Activated CD4-positive, alpha-beta T cell treated with anti-CD3 and anti-CD28 coated beads, Interleukin-2, amount 50 U/mL, for 1 hour (primary cell): ENCODE measurements at regions not wholly inside any gene's neighbourhood (a gene's known extent, or its start where the extent isn't known, plus 50 kb on each side); places are given as distances from the start of the nearest gene placed in this dataset.

ENCODE experiments used
- DNase-seq: peaks from one replicate; pipeline ENCODE4 v3.0.0-alpha.2; 2020

DNA sequence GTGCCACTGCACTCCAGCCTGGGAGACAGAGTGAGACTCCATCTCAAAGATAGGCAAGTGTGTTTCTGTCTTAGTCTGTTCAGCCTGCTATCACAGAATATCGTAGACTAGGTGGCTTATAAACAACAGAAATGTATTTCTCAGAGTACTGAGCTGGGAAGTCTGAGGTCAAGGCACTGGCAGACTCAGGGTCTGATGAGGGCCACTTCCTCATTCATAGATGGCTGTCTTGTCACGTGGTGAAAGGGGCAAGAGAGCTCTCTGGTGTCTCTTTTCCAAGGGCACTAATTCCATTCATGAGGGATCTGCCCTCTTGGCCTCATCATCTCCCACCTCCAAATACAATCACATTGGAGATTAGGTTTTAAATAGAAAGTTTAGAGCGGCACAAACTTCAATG is 95.6 kb upstream of the PHACTR3 start:
- no peak for DNase-seq

DNA sequence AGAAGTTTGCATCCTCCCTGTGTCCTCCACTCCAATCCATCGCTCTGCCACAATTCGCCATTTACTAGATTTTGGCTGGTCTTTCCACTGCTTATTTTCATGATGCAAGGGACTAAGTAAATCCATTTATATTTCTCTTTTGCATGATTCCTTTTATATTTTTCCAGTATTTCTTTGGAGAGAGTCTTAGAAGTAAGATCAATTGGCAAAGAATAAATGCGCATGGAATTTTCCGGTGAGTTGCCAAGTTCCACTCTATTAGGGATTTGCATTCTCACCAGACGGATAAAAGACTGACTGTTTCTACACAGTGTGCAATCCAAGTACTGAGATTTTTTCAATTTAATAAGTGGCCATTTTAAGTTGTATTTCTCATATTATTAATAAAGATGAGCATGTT is 91.7 kb upstream of the PHACTR3 start:
- DNase-seq, result no peak

DNA sequence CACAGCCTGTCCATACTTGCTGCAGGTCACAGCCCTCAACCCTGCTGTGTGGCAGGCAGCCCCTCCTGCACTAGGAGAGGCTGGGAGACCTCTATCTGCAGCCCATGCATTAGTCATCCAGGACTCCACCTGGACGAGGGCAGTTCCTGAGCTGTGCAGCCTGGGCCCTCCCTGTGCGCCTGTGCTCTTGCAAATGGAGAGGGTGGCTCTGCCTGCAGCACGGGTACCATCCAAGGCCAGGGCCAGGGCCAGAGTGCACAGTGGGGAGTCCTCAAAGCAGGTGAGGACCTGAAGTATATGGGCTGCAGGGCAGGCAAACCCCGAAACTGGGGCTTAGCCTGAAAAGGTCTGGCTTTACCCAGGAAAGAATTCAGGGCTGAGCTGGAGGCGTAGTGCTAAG is 89.8 kb upstream of the PHACTR3 start:
- no peak for DNase-seq

DNA sequence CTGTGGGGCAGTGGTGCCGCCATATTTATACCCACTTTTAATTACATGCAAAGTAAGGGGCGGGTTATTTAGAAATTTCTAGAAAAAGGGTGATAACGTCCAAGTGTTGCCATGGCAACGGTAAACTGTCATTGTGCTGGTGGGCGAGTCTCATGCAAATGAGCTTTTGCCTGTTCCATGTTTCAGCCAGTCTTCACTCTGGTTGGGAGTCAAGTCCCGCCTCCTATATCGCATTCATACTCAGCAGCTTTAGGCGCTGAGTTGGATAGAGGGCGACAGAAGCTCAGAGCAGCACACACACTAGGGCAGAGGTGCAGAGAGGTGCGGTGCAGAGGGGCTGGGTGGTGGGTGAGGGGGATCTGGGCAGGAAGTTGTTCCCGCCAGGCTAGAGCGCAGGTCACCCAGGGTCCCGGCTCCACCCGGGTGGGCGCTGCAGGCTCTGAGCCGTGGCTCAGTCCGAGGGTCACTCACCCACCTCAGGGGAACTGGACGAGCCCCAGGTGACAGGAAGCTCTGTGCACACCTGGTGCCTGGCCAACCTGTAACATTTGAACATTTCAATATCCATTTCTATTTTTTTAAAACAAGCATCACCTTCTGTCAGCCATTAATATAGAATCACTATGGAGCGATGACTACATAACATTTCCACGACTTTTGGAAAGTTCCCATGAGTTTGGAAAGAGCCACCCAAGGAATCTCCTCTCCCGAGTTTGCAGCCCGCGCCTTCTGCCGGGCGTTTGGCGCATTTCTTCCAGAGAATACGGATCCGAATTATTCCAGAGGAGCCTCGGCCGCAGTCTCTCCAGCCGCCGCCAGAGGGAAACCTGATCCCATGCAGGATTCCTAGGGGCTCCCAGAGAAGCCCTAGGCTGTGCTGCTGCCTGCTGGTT is 89.1 kb upstream of the PHACTR3 start:
- DNase-seq, result peak; percentile 4

DNA sequence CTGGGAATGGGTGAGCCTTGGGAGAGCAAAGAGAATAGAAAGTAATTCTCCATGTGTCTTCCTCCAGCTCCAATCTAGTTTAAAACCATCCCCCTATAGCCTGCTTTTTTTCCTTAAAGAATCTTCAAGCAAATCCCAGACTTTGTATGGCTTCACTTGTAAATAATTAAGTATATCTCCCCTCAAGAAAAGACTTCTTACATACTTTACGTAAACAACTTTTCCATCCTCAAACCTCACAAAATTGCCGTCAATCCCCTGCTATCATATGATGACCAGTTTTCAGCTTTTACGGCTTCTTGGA is 88.5 kb upstream of the PHACTR3 start:
- no peak for DNase-seq

DNA sequence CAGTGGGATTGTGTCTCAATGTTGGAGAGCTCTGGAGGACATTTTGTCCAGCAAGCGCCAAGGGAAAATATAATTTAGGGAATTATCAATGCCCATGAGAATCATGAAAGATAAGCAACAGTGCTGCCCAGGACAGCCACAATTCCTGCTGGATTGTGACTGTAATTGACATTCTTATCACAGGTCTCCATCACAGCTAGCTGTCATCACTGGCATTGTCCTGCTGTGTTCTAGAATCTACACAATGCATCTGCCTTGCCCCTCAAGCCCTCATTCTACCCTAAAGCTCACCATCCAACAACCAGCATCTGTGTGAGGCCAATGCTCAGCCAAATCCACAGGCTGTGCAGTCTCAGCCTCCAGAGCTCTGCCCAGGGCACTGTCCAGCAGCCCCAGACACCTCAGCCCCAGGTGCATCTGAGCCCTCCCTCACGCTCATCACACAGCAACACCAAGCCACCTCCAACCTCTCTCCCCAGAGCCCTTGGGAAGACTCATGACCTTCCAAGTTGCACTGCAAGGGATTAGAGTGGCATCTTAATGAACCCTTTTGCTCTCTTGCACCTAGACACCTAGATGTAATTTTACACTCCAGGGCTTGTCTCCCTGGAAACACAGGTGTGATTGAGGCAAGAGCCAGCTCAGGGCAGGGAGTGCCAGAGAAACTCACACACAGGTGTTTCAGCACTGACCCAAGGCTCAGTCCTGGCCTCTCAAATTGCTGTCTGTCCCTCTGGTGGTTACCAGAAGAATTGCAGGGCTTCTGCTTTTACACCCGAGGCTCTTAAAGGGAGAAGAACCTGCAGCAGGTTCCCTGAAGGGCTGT is 85.2 kb upstream of the PHACTR3 start:
- DNase-seq, result peak; percentile 11

DNA sequence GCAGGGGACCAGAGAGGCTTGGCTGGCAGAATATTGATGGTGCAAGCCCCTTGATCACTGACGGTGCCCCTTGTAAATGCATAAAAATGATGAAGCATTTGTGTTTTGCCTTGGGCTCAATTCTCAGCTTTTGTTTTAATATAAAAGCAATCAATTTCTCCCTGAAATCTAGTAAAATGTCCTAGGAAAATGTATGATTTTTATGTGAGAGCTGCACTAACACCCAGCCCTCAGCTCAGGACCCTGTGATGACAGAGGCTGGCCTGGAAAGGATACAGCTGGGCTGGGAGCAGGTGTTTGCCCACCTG is 84.7 kb upstream of the PHACTR3 start:
- no peak for DNase-seq

DNA sequence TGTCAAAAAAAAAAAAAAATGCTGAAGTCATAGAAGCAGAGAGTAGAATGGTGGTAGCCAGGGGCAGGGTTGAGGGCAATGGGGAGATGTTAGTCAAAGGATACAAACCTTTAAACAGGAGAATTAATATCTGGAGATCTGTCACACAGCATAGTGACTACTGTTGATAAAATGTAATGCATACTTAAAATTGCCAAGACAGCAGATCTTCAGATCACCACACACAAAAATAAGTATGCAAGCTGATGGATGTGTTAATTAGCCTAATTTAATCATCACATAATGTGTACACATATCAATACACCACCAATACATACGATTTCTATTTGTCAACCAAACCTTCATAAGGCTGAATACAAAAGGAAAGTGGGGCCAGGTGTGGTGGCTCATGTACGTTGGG is 83.5 kb upstream of the PHACTR3 start:
- DNase-seq, result no peak

DNA sequence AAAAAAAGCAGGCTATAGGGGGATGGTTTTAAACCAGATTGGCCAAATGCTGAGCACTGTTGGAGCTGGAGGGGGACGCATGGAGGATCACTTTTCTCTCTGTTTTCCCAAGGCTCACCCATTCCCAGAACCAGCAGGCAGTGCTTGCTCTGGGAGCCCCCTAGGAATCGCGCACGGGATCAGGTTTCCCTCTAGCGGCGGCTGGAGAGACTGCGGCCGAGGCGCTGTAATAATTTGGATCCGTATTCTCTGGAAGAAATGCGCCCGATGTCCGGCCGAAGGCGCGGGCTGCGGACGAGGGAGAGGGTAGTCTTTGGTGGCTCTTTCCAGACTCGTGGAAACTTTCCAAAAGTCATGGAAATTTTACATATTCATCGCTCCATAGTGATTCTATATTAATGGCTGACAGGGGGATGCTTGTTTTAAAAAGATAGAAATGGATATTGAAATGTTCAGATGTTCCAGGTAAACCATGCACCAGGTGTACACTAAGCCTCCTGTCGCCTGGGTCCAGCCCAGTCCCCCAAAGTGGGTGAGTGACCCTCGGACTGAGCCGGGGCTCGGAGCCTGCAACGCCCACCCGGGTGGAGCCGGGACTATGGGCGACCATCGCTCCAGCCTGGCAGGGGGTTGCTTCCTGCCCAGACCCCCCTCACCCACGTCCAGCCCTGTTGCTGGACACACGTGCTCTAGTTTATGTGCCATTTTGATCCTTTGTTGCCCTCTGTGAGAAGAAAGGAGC is 78.7 kb upstream of the PHACTR3 start:
- DNase-seq, result peak; percentile 20

DNA sequence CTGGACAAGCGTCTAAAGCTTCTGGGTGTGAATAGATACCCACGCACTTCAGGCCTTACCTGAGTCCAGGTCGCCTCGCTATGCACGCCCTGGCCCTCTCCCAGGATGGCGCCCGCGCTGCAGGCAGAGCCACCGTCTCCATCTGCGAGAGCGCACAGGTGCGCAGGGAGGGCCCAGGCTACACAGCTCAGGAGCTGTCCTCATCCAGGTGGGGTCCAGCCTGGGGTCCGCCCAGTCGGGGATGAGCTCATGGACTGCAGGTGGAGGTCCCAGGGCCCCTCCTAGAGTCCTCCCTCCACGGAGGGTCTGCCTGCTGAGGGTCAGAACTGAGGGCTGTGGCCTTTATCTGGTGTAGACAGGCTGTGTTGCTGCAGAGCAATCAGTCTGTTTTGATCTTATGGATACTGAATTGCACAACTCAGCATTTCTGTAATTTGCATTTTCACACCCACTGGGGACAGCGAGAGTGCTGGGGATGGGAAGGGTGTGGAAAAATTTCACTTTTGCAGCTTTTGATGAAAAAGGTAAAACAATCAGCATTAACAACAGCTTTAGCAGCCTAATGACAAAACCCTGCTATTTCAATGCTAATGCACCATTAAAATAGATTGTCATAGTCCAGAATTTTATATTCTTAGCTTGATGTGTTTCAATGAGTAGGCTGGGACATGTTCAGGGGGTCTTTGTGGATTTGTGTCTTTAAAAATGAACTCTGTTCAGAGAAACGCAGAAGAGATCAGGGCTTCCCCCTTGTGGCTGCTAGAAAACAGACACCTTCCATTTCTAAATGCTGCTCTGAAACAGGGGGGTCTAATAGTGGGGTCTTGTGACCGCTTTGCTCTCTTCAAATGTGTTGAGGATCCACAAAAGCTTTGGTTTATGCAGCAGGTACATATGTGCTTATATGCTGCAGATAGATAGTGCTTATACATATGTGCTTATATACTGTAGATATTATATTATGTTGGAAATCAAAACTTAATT is 77.8 kb upstream of the PHACTR3 start:
- DNase-seq, result no peak

DNA sequence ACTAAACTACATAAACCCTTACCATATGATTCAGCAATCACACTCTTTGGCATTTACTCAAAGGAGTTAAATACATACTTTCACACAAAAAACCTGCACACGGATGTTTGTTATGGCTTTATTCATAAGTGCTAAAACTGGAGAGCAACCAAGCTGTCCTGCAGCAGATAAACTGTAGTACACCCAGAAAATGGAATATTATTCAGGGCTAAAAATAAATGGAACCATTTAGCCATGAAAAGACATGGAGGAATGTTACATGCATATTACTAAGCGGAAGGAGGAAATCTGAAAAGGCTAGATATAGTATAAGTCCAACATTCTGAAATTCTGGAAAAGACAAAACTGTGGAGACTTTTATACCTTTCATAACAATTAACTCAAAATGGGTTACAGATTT is 73.6 kb upstream of the PHACTR3 start:
- DNase-seq, result no peak

DNA sequence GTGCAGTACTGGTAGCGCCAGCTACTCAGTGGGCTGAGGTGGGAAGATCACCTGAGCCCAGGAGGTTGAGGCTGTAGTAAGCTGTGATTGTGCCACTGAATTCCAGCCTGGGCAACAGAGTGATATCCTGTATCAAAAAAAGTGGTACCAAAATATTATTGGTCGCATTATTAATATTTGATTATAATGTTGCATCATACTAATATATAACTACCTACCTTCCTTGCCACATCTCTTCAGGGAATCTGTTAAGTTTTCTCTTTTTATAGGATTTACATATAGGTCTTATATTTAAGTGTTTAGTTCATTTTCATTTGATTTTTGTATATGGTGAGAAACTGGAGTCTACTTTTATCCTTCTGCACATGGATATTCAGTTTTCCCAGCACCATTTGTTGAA is 66.3 kb upstream of the PHACTR3 start:
- DNase-seq, result no peak

DNA sequence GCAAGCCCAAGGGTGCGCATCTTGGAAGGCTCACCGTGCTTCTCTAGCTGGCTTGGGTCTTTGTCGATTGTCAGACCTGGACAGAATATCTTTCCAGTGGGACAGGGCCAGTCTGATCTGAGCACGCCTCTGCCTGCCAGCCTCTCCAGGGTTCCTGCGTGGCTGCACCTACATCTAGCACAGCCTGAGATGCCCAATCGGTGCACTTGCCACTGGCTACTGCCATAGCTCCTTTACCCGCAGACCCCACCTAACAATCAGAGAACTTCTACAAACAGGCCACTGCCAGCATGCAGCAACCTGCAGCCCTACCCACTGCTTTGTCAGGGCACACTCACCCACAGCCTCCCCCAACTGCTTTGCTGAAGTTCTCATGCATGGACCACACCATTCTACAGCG is 56.7 kb upstream of the PHACTR3 start:
- DNase-seq, result no peak
